Retinal pigment epithelial cell (primary cell): ENCODE measurements at regions not wholly inside any gene's neighbourhood (a gene's known extent, or its start where the extent isn't known, plus 50 kb on each side); places are given as distances from the start of the nearest gene placed in this dataset.

ENCODE experiments used
- DNase-seq: peaks from one replicate; pipeline ENCODE4 v3.0.0-alpha.2; 2010; ENCODE audit warnings: low read depth
- H3K4me3 ChIP-seq: 2 replicates; pipeline ENCODE4 v1.5.1; 2011; ENCODE audit warnings: mild to moderate bottlenecking, low read length, control low read depth, moderate library complexity
- CTCF ChIP-seq: conservative IDR thresholded peaks from 2 replicates; pipeline ENCODE4 v1.5.1; 2011; ENCODE audit warnings: low read depth, low read length, control low read depth, inconsistent platforms

- TF ChIP-seq CTCF: no peak
- no peak overlapping the region for H3K4me3 ChIP-seq
- no peak for DNase-seq
Observed at GRCh38 chr10:121262774-121263430, 335.3 kb downstream of the FGFR2 start.

GRCh38 chr10:121263431-121263783 lies 334.8 kb downstream of the FGFR2 start:
- no peak overlapping the region for H3K4me3 ChIP-seq
- TF ChIP-seq CTCF: no peak
- DNase-seq: no peak

DNA sequence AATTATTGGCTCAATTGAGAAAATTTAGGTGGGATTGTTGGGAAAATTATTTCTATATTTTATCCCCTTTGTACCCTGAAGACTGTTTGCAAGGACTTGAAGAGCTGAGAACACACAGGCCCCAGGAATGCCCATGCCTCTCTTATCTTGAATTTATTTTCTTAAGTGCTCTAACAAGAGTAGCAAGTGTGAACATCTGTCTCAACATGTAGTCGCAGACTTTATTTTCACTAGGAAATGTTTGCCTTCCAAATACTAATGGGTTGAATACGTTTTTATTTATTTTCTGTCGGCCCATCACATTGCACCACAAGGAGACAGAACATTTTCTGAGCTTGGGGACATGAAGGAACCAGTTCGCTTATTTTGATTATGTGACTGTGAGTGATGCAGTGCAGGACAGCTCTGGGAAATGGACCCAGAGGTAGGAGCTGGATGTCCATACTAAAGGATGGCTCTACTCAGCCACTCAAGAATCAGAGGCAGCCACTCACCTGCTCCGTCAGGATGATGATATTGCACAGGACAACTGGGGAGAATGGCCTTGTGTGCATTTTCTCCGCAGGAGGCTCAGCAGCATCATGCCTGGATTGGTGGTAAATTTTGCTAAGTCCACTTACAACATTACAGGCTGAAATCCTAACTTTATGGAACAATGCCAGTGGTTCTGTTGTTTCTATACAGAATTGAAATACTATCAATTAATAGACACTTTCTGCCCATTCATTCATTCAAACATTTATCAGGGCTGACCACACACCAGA lies 332.7 kb downstream of the FGFR2 start:
- TF ChIP-seq CTCF: no peak
- no peak overlapping the region for H3K4me3 ChIP-seq
- DNase-seq: no peak

DNA sequence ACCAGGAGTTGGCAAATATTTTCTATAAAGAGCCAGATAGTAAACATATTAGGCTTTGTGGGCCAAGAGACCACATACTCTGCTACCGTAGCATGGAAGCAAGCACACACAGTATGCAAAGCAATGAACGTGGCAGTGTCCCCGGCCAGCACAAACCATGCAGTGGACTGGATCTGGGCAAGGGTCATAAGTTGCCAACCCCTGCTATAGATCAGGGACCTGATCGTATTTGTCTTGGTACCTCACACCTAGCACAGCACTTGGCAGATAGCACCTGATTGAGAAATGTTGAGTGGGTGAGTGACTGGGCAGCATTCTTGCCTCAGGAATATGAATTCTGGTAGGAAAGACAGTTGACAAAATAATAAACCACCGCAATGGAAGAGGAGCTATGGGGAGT lies 331.9 kb downstream of the FGFR2 start:
- DNase-seq: no peak
- H3K4me3 ChIP-seq: no peak overlapping the region
- TF ChIP-seq CTCF: no peak

GRCh38 chr10:121267236-121268003 lies 330.8 kb downstream of the FGFR2 start:
- no peak for DNase-seq
- TF ChIP-seq CTCF: no peak
- H3K4me3 ChIP-seq: no peak overlapping the region

DNA sequence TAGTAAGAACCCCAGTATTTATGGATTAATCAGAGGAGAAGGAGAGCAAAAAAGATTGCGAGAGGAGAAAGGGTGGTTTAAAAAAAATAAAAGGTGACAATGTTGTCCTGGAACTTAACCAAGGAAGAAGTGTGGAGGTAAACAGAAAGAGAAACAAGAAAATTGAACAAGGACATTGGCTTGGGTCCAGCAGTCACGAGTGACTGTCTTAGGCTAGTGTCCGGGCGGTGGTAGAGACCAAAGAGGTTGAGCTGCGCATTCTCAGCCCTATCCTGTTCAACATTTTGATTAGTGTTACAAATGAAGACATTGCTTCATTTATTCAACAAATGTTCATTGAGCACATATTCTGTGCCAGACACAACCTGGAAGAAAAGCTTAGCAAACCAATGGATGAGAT lies 329.9 kb downstream of the FGFR2 start:
- no peak for DNase-seq
- no peak overlapping the region for H3K4me3 ChIP-seq
- no peak for TF ChIP-seq CTCF
